Right lobe of liver (tissue), 4 donors: ENCODE measurements at regions not wholly inside any gene's neighbourhood (a gene's known extent, or its start where the extent isn't known, plus 50 kb on each side); places are given as distances from the start of the nearest gene placed in this dataset.

Source experiments
- POLR2A ChIP-seq: fragments of 450-650 bp; IDR thresholded peaks from one replicate; pipeline ENCODE4 v1.6.1; 2017; ENCODE audit warnings: antibody characterized with exemption, mild to moderate bottlenecking
- TF ChIP-seq, protein P1 (sequence below), 4 donors: fragments of 200-600 bp in 3 of 4; fragments of 450-650 bp in 1 of 4; IDR thresholded peaks; one replicate each; pipeline versions ENCODE4 v1.5.1 to v1.8.0; 2016 to 2022; ENCODE audit warnings: antibody characterized with exemption in 4 of 4, mild to moderate bottlenecking in 2 of 4
- donor health status: DM: no; HTN: no; CAD: no.
- donor health status: DM: no; HTN: no; CAD: no.
- donor health status: DM: no; HTN: yes; CAD: no.

DNA sequence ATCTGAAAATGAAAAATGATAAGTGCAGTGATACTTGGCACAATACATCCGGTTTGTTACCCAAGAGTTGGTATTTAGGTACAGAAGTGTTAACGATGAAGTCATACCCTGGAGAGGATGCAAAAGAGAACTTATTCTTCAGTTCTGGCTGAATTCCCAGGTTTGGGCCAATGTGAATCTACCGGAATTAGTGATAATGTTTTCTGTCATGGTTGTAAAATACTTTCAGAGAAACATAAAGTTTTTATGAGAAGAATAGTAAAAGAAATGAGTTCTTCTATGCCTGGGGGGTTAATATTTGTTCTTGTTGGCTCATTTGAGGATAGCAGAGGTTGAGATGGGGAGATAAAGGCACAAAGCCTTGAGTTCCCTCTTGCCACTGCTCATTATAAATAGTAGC, 509.9 kb upstream of the POU3F2 start:
- TF ChIP-seq, protein P1, sequence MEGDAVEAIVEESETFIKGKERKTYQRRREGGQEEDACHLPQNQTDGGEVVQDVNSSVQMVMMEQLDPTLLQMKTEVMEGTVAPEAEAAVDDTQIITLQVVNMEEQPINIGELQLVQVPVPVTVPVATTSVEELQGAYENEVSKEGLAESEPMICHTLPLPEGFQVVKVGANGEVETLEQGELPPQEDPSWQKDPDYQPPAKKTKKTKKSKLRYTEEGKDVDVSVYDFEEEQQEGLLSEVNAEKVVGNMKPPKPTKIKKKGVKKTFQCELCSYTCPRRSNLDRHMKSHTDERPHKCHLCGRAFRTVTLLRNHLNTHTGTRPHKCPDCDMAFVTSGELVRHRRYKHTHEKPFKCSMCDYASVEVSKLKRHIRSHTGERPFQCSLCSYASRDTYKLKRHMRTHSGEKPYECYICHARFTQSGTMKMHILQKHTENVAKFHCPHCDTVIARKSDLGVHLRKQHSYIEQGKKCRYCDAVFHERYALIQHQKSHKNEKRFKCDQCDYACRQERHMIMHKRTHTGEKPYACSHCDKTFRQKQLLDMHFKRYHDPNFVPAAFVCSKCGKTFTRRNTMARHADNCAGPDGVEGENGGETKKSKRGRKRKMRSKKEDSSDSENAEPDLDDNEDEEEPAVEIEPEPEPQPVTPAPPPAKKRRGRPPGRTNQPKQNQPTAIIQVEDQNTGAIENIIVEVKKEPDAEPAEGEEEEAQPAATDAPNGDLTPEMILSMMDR (IDR thresholded peaks at IDR 0.05): no peak
- no peak for TF ChIP-seq POLR2A
